B cell (primary cell): ENCODE measurements at regions not wholly inside any gene's neighbourhood (a gene's known extent, or its start where the extent isn't known, plus 50 kb on each side); places are given as distances from the start of the nearest gene placed in this dataset.

ENCODE experiments used
- ATAC-seq: fragments of 200-7000 bp; cut with Tn5 transposase; one replicate; pipeline ENCODE4 v1.10.0; 2021; ENCODE audit warnings: low read depth, mild to moderate bottlenecking, moderate number of reproducible peaks, moderate library complexity
- CTCF ChIA-PET: fragments of 350-600 bp; sonication (Branson Sonifier 250); formaldehyde crosslinking; loops from one replicate; lab custom pipeline; 2021; ENCODE audit warnings: antibody characterized with exemption, inconsistent platforms; lab: Charles Lee
- POLR2A ChIA-PET: fragments of 350-600 bp; sonication (Branson Sonifier 250); formaldehyde crosslinking; loops from one replicate; lab custom pipeline; 2021; ENCODE audit warnings: antibody characterized with exemption; lab: Charles Lee
- DNase-seq: peaks from one replicate; pipeline ENCODE4 v3.0.0; 2013
- H2AFZ ChIP-seq: 2 replicates; pipeline ENCODE4 v1.6.1; 2012; ENCODE audit warnings: mild to moderate bottlenecking, low read depth, low read length; ENCODE audit not compliant: insufficient read depth, poor library complexity, severe bottlenecking
- H3K27ac ChIP-seq, 2 donors: 1 replicate in 1 of 2; 2 replicates in 1 of 2; pipeline ENCODE4 v1.5.1; 2012 to 2013; ENCODE audit warnings: low read length in 2 of 2, mild to moderate bottlenecking in 2 of 2, moderate library complexity in 1 of 2
- H3K27me3 ChIP-seq, 4 experiments: fragments of 200-600 bp in 1 of 4; sonication (generic) in 1 of 4; replicated peaks in 1 of 4; 1 replicate in 2 of 4; 2 replicates in 2 of 4; pipeline versions ENCODE4 v1.6.1 to v1.7.0; 2013 to 2016; ENCODE audit warnings: low read length in 3 of 4, mild to moderate bottlenecking in 2 of 4, mixed read lengths in 1 of 4, moderate library complexity in 1 of 4; ENCODE audit not compliant: insufficient read depth in 4 of 4, control insufficient read depth in 3 of 4; ENCODE audit errors: control extremely low read depth in 1 of 4
- H3K36me3 ChIP-seq, 2 experiments: replicated peaks in 1 of 2; 1 replicate in 1 of 2; 2 replicates in 1 of 2; pipeline versions ENCODE4 v1.6.1 to v1.7.1; 2013; ENCODE audit warnings: low read length in 1 of 2; ENCODE audit not compliant: insufficient read depth in 2 of 2, control insufficient read depth in 1 of 2; ENCODE audit errors: control extremely low read depth in 1 of 2, extremely low read depth in 1 of 2
- H3K4me1 ChIP-seq, 2 donors: fragments of 200-600 bp in 1 of 2; sonication (generic) in 1 of 2; 1 replicate in 1 of 2; 2 replicates in 1 of 2; pipeline versions ENCODE4 v1.5.1 to v1.6.1; 2013 to 2017; ENCODE audit warnings: low read length in 2 of 2; ENCODE audit not compliant: control insufficient read depth in 2 of 2, insufficient read depth in 2 of 2
- H3K4me2 ChIP-seq: replicated peaks from 2 replicates; pipeline ENCODE3; 2012; ENCODE audit warnings: mild to moderate bottlenecking, low read depth, low read length; ENCODE audit not compliant: poor library complexity, severe bottlenecking
- H3K4me3 ChIP-seq, 5 experiments: fragments of 200-600 bp in 1 of 5; sonication (generic) in 1 of 5; 1 replicate in 3 of 5; 2 replicates in 2 of 5; pipeline versions ENCODE4 v1.5.1 to v1.7.0; 2011 to 2016; ENCODE audit warnings: low read length in 4 of 5, mild to moderate bottlenecking in 4 of 5, low read depth in 2 of 5, control low read depth in 1 of 5, moderate library complexity in 1 of 5; ENCODE audit not compliant: insufficient read depth in 1 of 5; ENCODE audit errors: control extremely low read depth in 1 of 5, extremely low read depth in 1 of 5
- H3K79me2 ChIP-seq: fragments of 200-600 bp; sonication (generic); one replicate; pipeline ENCODE4 v1.6.0; 2016; ENCODE audit warnings: low read length; ENCODE audit not compliant: control insufficient read depth, insufficient read depth
- H3K9ac ChIP-seq: fragments of 200-600 bp; sonication (generic); 2 replicates; pipeline ENCODE4 v1.6.1; 2017; ENCODE audit warnings: mild to moderate bottlenecking, low read length, moderate library complexity
- H3K9me3 ChIP-seq, 3 donors: one replicate each; pipeline versions ENCODE4 v1.6.1 to v1.7.1; 2013; ENCODE audit warnings: low read length in 2 of 3; ENCODE audit not compliant: control insufficient read depth in 2 of 3, insufficient read depth in 1 of 3; ENCODE audit errors: control extremely low read depth in 1 of 3
- H4K20me1 ChIP-seq: 2 replicates; pipeline ENCODE4 v1.6.0; 2012; ENCODE audit warnings: mild to moderate bottlenecking, low read length; ENCODE audit not compliant: insufficient read depth, control insufficient read depth, poor library complexity, severe bottlenecking
- H3K27ac Mint-ChIP-seq: one replicate; pipeline ENCODE4 v1.8.0; 2021; ENCODE audit warnings: mixed read lengths
- H3K27me3 Mint-ChIP-seq: one replicate; pipeline ENCODE4 v1.8.0; 2021; ENCODE audit warnings: mixed read lengths
- H3K4me1 Mint-ChIP-seq: one replicate; pipeline ENCODE4 v1.8.0; 2021; ENCODE audit warnings: mixed read lengths
- H3K4me3 Mint-ChIP-seq: one replicate; pipeline ENCODE4 v1.8.0; 2021; ENCODE audit warnings: mixed read lengths
- H3K9me3 Mint-ChIP-seq: one replicate; pipeline ENCODE4 v1.8.0; 2022; ENCODE audit warnings: mixed read lengths; ENCODE audit not compliant: insufficient read depth
- EZH2 ChIP-seq: IDR thresholded peaks from 2 replicates; pipeline ENCODE4 v1.6.1; 2012; ENCODE audit warnings: borderline replicate concordance, low read depth, mild to moderate bottlenecking, moderate library complexity, low read length; ENCODE audit not compliant: insufficient read depth, poor library complexity, severe bottlenecking
- WGBS: methylation state at CpG from one replicate; pipeline ENCODE4 v1.1.5; 2013; ENCODE audit warnings: missing lambda C conversion rate; ENCODE audit not compliant: insufficient coverage; 5-methylcytosine and 5-hydroxymethylcytosine counted together
- intact Hi-C: fragments of 100-400 bp; cut with micrococcal nuclease; formaldehyde crosslinking; loops from one replicate; pipeline ENCODE4 v1.10.0; 2022
- TF ChIP-seq, protein P1 (sequence below): fragments of 200-600 bp; IDR thresholded peaks from one replicate; pipeline ENCODE4 v1.8.0; 2022; ENCODE audit warnings: antibody characterized with exemption, mild to moderate bottlenecking

DNA sequence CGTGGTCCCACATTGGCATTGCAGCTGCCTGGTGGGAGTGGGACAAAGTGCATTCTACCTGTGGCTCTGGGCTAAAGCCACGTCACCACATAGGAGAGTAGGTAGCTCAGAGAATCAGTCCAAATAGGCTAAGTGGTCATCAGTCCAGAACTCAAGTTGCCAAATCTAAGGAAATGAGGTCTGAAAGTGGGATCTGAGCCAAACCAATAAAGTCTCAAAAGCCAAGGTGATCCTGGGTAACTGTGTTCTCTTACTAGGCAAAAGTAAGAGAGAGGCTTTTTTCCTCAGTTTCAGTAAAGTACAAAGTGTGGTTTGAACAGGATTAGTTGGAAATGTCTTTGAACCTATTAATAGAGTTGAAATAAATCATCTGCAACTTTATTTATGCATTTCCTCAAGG, 68.6 kb upstream of the CNKSR3 start:
- Histone ChIP-seq H3K4me2 (no peak overlapping the region), H3K9me3 (peaks cover 0 to 3% (median 2%) of the 10 kb centered on the region in 3 donors), H3K79me2 (no peaks in the 10 kb centered on the region), H3K4me1 (no peaks in the 10 kb centered on the region), H3K27ac (no peak overlapping the region), H3K27me3 (no peaks in the 10 kb centered on the region), H4K20me1 (no peaks in the 10 kb centered on the region), H2AFZ (no peak overlapping the region), H3K4me3 (no peak overlapping the region), H3K36me3 (no peaks in the 10 kb centered on the region), H3K9ac (no peak overlapping the region)
- no peak for TF ChIP-seq EZH2
- TF ChIP-seq, protein P1, sequence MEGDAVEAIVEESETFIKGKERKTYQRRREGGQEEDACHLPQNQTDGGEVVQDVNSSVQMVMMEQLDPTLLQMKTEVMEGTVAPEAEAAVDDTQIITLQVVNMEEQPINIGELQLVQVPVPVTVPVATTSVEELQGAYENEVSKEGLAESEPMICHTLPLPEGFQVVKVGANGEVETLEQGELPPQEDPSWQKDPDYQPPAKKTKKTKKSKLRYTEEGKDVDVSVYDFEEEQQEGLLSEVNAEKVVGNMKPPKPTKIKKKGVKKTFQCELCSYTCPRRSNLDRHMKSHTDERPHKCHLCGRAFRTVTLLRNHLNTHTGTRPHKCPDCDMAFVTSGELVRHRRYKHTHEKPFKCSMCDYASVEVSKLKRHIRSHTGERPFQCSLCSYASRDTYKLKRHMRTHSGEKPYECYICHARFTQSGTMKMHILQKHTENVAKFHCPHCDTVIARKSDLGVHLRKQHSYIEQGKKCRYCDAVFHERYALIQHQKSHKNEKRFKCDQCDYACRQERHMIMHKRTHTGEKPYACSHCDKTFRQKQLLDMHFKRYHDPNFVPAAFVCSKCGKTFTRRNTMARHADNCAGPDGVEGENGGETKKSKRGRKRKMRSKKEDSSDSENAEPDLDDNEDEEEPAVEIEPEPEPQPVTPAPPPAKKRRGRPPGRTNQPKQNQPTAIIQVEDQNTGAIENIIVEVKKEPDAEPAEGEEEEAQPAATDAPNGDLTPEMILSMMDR = no peak
- Mint-ChIP-seq H3K9me3 (peaks cover 2% of the 10 kb centered on the region), H3K4me3 (no peak overlapping the region), H3K4me1 (no peaks in the 10 kb centered on the region), H3K27ac (no peak overlapping the region), H3K27me3 (no peaks in the 10 kb centered on the region)
- ChIA-PET POLR2A (no interaction called here), CTCF (no interaction called here)
- intact Hi-C loops = no loop called here
- ATAC-seq (no peak), DNase-seq (no peak)
- 86% methylated on average over 1 of the region's 2 CpGs for WGBS

DNA sequence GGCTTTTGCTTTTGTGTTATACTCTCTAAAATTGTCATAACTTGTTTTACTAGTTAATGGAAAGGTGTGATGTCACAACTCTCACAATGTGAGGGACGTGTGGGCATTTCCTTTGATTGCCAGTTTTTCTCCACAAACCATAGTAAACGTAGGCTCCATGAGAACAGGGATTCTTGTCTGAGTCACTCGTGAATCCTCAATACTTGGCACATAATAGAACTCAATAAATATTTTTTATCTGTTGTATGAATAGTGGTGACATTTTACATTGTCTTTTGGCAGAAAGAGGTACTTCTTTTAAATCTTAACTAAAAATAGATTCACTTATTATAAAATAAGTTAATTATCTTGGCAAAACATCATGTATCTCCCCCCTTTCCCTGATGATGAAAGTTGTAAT, 69.0 kb upstream of the CNKSR3 start:
- H3K27ac ChIP-seq = no peak overlapping the region
- intact Hi-C loops = no loop called here
- no peaks in the 10 kb centered on the region for H4K20me1 ChIP-seq
- POLR2A ChIA-PET = no interaction called here
- H3K27me3 ChIP-seq = no peaks in the 10 kb centered on the region
- CTCF ChIA-PET = no interaction called here
- ATAC-seq (no peak), DNase-seq (no peak)
- H3K9me3 Mint-ChIP-seq = peaks cover 2% of the 10 kb centered on the region
- no peak overlapping the region for H3K4me3 Mint-ChIP-seq
- no peaks in the 10 kb centered on the region for H3K79me2 ChIP-seq
- no peaks in the 10 kb centered on the region for H3K36me3 ChIP-seq
- WGBS = no CpG with 5 or more reads among the region's 3 CpGs
- H3K4me1 Mint-ChIP-seq = no peaks in the 10 kb centered on the region
- TF ChIP-seq, protein P1 = no peak
- TF ChIP-seq EZH2 = no peak
- H3K4me3 ChIP-seq = no peak overlapping the region
- H3K27ac Mint-ChIP-seq = no peak overlapping the region
- H3K9ac ChIP-seq = no peak overlapping the region
- H3K4me1 ChIP-seq = no peaks in the 10 kb centered on the region
- H3K27me3 Mint-ChIP-seq = no peaks in the 10 kb centered on the region
- H2AFZ ChIP-seq = no peak overlapping the region
- no peak overlapping the region for H3K4me2 ChIP-seq
- peaks cover 0 to 3% (median 2%) of the 10 kb centered on the region in 3 donors for H3K9me3 ChIP-seq
